ENCODE measurements at regions not wholly inside any gene's neighbourhood (a gene's known extent, or its start where the extent isn't known, plus 50 kb on each side); places are given as distances from the start of the nearest gene placed in this dataset.
"Not testable (repeated sequence)": the region's sequence is repeated elsewhere in the genome, so short reads cannot be mapped to it uniquely, and the experiment has no call there.

DNA sequence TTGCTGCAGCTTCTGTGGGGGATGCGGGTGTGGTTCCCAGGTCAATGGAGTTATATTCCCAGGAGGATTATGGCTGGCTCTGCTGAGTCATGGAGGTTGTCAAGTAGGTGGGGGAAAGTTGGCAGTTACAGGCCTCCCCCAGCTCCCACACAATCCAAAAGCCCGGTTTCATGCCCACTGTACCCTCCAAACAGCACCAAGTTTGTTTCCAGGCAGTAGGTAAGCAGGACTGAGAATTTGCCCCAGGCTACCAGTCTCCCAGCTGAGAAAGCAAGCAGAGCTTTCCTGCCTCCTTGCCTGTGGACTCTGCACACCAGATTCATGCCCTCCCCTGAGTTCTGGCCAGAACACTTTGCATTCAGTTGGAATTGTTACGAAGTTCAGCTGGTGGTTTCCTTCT lies 578.2 kb downstream of the MEI4 start:
- intact Hi-C loops (cut with DNase I; ENCODE audit: low total_unique reads), result no loop called here
- 75 to 81% methylated on average over 3 of the region's 3 CpGs for WGBS, 2 donors
- DNase-seq (ENCODE audit: low spot score in 2 of 2), result no peak
- TF ChIP-seq, protein P1, sequence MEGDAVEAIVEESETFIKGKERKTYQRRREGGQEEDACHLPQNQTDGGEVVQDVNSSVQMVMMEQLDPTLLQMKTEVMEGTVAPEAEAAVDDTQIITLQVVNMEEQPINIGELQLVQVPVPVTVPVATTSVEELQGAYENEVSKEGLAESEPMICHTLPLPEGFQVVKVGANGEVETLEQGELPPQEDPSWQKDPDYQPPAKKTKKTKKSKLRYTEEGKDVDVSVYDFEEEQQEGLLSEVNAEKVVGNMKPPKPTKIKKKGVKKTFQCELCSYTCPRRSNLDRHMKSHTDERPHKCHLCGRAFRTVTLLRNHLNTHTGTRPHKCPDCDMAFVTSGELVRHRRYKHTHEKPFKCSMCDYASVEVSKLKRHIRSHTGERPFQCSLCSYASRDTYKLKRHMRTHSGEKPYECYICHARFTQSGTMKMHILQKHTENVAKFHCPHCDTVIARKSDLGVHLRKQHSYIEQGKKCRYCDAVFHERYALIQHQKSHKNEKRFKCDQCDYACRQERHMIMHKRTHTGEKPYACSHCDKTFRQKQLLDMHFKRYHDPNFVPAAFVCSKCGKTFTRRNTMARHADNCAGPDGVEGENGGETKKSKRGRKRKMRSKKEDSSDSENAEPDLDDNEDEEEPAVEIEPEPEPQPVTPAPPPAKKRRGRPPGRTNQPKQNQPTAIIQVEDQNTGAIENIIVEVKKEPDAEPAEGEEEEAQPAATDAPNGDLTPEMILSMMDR (IDR thresholded peaks at IDR 0.05), result no peak
- no peak for TF ChIP-seq POLR2A (IDR thresholded peaks at IDR 0.05)
- H3K4me3 ChIP-seq (ENCODE audit: low read depth, poor library complexity, severe bottlenecking), result no peak overlapping the region

DNA sequence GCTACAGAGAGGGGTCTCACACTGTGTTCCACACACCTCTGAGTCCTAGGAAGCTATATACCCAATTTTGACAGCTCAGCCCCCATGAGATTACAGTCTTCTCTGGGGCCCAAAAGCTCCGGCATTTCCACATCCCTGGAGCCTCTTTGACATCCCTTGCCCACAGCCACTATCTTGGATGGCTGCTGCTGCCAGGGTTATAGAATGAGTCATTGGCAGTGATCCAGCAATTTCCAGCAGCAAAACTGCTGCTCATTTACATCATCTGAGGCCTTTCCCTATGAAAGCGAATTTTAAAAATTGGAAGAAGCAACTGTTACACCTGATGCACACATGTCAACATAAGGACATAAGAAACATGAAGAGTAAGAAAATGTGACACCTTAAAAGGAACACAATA lies 590.7 kb downstream of the MEI4 start:
- no peak for TF ChIP-seq POLR2A (IDR thresholded peaks at IDR 0.05)
- TF ChIP-seq, protein P1 (IDR thresholded peaks at IDR 0.05), result no peak
- no peak overlapping the region for H3K4me3 ChIP-seq (ENCODE audit: low read depth, poor library complexity, severe bottlenecking)
- no peak for DNase-seq (ENCODE audit: low spot score in 2 of 2)
- 63 to 69% methylated on average over 2 of the region's 2 CpGs for WGBS, 2 donors
- intact Hi-C loops (cut with DNase I; ENCODE audit: low total_unique reads), result loop anchor here (5.0 kb wide), 1 partner anchor 449 kb away; no protein-coding TSS in a partner anchor

DNA sequence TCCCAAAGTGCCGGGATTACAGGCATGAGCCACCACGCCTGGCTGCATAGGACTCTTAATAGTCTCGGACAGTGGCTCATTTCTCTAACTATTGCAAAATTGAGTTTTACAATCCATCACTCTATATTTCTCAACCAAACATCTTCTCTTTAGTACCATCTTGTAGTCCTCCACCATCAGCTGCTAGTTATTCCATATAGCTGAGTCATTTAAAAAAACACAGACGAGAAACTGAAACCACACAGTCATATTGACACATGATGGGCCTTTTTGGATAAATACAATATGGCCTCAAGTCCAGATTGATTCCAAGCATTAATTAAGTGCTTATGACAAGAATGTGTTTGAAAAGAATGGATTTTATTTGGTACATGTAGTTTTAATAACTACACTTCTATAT lies 599.1 kb downstream of the MEI4 start:
- no peak overlapping the region for H3K4me3 ChIP-seq (ENCODE audit: low read depth, poor library complexity, severe bottlenecking)
- intact Hi-C loops (cut with DNase I; ENCODE audit: low total_unique reads), result no loop called here
- 86 to 90% methylated on average over 4 of the region's 4 CpGs for WGBS, 2 donors
- TF ChIP-seq POLR2A (IDR thresholded peaks at IDR 0.05), result no peak
- TF ChIP-seq, protein P1 (IDR thresholded peaks at IDR 0.05), result no peak
- no peak for DNase-seq (ENCODE audit: low spot score in 2 of 2)

DNA sequence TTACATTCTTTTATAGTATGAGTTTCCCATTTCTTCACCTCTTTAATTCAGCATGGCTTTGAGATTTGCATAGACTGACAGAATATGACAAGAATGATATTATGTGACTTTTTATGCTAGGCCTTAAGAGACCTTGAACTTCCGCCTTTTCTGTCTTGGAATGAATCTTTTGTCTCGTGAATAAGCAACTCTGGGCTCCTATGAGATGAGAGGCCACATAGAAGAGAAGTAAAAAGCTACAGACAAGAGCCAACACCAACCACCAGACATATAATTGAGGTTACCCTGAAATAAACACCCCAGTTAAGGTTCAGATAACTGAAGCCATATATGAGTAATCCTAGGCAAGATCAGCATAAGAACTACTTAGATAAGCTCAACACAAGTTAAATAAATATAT lies 600.8 kb downstream of the MEI4 start:
- no peak overlapping the region for H3K4me3 ChIP-seq (ENCODE audit: low read depth, poor library complexity, severe bottlenecking)
- intact Hi-C loops (cut with DNase I; ENCODE audit: low total_unique reads), result no loop called here
- TF ChIP-seq POLR2A (IDR thresholded peaks at IDR 0.05), result no peak
- TF ChIP-seq, protein P1 (IDR thresholded peaks at IDR 0.05), result no peak
- DNase-seq (ENCODE audit: low spot score in 2 of 2), result no peak
- 70 to 71% methylated on average over 2 of the region's 2 CpGs for WGBS, 2 donors

DNA sequence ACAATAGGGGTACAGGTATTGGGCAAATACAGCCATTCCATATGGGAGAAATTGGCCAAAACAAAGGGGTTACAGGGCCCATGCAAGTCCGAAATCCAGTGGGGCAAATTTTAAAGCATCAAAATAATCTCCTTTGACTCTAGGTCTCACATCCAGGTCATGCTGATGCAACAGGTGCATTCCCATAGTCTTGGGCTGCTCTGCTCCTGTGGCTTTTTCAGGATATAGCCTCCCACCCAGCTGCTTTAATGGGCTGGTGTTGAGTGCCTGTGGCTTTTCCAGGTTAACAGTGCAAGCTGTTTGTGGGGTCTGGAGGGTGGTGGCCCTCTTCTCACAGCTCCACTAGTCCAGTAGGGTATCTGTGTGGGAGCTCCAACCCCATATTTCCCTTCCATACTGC lies 607.1 kb downstream of the MEI4 start:
- no peak overlapping the region for H3K4me3 ChIP-seq (ENCODE audit: low read depth, poor library complexity, severe bottlenecking)
- DNase-seq (ENCODE audit: low spot score in 2 of 2), result no peak
- TF ChIP-seq, protein P1 (IDR thresholded peaks at IDR 0.05), result no peak
- TF ChIP-seq POLR2A (IDR thresholded peaks at IDR 0.05), result no peak
- 75 to 81% methylated on average over 1 of the region's 1 CpG for WGBS, 2 donors
- intact Hi-C loops (cut with DNase I; ENCODE audit: low total_unique reads), result no loop called here

DNA sequence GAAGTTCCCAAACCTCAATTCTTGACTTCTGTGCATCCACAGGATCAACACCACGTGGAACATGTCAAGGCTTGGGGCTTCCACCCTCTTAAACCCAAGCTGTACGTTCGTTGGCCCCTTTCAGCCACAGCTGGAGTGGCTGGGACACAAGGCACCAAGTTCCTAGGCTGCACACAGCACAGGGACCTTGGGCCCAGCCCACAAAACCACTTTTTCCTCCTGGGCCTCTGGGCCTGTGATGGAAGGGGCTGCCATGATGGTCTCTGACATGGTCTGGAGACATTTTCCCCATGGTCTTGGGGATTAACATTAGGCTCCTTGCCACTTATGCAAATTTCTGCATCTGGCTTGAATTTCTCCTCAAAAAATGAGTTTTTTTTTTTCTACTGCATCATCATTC lies 606.9 kb upstream of the IRAK1BP1 start:
- WGBS, 2 donors, result 51 to 60% methylated on average over 3 of the region's 3 CpGs
- H3K4me3 ChIP-seq (ENCODE audit: low read depth, poor library complexity, severe bottlenecking); intact Hi-C loops (cut with DNase I; ENCODE audit: low total_unique reads): not testable (repeated sequence)
- peak in 1 of 2 donors; percentile 10 for DNase-seq (ENCODE audit: low spot score in 2 of 2)
